ENCODE measurements at regions not wholly inside any gene's neighbourhood (a gene's known extent, or its start where the extent isn't known, plus 50 kb on each side); places are given as distances from the start of the nearest gene placed in this dataset.
"Not testable (repeated sequence)": the region's sequence is repeated elsewhere in the genome, so short reads cannot be mapped to it uniquely, and the experiment has no call there.

DNA sequence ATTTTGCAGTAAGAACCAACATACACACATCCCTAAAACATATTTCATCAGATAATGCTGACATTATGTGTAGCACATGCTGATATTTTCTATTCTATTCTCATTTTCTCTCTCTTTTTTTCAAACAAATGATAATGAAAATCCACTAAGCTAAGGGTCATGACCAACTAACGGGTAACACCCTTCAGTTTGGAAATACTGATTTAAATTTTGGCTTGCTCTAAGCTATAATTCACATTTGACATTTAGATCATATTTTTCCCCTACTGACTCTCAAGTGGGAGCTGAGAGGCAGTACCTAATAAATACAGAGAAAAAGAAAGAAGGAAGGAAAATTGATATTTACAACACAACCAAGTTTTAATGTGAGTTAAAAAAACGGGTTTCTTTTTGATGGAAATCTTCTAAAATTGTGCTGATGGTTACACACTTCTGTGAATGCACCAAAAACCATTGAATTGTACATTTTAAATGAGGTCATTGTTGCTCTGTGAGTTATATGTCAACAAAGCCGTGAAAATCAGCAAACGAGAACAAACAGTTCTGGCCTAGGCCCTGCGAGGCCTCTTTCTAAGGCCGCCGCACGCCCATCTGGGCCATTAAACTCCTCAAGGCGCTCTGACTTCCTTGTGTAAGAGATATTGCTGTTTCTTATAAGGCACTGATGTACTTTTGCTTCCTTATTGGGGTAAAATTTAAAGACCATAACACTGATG is 124.2 kb downstream of the GALR1 start:
- DNase-seq, result no peak

DNA sequence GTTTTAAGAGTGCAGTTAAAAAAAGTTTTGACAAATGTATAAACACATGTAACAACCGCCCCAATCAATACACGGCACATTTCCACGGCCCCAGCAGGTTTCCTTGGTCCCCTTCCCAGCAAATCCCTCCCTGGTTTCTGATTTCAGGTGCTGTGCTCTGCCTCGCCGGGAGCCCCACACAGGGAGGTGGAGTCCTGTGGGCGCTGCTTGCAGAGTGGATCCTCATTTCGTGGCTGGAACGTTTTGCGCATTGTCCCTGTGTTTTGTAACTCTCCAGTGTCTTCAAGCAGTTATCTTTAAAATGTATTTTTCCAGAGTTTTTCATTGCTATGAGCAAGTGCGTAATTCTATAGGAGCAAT is 124.8 kb downstream of the GALR1 start:
- DNase-seq, result no peak

DNA sequence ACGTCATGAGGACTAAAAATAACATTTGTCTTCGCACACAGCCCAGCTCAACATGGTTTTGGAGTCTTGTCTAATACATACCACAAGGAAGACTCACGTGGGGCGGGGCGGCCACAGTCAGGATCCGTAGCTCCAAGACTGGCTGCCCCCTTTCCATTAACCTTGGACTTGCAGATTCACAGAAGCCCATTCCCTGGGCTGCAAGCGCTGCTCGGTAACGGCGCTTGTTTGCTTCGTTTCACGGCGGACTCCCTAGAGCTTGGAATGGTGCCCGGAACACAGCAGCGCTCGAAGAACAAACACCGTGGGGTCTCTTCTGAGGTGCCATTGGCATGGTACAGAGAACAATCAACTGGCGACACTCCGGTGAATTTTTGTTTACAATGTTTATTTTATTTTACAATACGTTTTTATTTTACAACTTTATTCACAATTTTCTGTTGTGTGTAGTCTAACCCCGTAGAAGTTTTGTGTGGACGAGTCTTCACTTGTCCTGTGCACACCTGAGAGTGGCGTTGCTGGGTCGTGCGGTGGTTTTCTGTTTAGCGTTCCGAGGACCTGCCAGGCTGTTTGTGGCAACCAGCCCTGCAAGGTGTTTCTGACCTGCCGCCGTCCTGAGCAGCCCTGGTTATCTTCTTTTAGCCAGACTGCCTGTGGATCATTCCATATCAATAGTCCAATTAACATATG is 126.5 kb downstream of the GALR1 start:
- no peak for DNase-seq

DNA sequence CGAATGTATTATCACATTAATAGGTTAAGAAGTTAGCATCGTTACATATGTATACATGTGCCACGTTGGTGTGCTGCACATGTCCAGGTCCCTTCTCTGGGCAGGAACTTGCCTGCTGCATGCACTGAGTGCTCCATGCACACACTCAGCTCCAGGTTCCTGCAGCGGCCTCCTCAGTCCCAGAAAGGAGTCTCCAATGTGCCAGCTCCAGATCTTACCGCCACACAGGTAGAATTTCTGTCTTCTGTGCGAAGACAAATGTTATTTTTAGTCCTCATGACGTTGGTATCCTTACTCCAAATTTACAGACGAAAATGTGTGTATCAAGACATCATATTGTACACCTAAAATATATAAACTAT is 127.1 kb downstream of the GALR1 start:
- DNase-seq, result no peak

DNA sequence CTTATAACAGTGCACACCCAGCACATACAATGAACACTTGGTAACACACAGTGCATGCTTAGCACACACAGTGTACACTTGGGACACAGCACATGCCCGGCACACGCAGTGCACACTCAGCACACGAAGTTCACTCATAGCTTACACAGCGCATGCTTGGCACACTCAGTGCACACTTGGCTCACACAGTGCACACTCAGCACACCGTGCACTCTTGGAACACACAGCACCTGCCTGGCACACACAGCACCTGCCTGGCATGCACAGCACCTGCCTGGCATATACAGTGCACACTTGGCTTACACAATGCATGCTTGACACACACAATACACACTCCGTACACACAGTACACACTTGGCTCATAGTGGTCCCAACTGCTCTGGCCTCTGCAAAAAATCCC is 128.2 kb downstream of the GALR1 start:
- no peak for DNase-seq

DNA sequence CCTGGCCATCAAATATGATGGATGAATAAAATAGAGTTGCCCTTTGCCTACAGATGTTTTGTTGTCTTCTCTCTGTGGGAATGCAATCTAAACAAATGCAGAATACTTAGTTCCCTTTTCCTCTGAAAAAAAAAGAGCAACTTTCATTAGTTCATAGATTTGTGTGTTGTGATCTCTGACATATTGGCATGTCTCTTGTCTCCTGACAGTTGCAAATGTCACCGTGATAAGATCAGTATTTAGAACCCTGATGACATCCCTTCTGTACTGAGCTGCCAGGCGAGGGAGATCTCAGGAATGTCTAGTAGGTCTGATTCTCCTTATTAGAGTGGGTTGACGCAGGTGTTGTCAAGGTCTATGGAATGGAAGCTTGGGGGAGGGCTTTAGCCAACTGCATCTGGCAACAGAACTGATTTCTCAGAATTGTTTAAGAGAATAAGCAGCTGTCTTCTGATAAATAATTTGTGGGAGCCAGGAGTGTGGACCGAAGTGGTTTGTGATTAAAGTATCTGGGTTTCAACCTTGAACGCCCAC is 130.4 kb downstream of the GALR1 start:
- DNase-seq, result no peak

DNA sequence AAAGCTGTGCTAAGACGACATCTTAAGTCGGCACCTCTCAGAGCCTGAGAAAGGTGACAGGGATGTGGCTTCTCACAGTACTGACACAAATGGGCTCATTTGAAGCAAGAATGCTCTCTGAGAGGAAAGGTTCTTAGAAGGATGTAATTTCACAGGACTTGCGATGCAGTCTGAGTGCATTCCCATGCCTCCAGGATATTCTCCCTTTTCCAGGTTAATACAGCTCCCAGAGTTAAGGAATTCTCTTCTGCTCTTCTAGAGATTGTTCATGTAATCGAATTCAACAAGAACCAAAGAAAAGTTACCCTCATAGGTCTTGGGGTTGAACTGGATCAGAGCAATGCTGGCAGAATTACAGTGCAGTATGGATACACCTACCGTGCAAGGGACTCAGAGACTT is 131.0 kb downstream of the GALR1 start:
- no peak for DNase-seq

DNA sequence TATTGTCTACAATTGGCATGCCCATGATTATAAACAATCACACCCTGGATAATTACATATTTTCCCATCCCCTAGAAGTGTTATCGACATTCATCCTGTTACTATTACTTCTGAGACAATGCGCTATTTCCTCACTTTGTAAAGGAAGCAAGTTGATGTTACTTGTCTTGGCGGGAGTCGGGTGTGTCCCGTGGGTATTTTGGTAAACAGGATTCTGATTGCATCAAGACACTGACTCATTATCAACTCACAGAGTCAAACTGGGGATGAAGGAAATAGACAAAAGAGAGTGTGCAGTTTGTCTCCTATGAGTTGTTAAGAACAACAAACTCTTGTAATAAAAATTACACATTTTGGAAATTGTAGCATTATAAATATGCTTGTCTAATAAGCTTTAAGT is 142.7 kb downstream of the GALR1 start:
- no peak for DNase-seq

DNA sequence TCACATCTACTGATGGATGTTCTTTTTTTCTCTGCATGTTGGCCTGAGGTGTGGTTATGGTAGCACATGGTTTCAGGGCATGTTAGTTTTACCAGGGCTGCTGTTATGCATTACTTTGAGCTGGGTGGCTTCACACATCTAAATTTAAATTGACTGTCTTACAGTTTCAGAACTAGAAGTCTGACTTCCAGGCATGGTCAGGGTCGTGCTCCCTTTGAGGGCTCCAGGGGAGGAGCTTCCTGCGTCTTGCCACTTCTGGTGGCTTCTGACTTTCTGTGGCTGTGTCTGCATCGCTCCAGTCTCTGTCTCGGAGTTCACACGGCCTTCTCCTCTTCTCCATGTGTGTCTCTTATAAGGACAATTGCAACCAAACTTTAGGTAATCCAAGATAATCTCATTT is 143.9 kb downstream of the GALR1 start:
- no peak for DNase-seq

DNA sequence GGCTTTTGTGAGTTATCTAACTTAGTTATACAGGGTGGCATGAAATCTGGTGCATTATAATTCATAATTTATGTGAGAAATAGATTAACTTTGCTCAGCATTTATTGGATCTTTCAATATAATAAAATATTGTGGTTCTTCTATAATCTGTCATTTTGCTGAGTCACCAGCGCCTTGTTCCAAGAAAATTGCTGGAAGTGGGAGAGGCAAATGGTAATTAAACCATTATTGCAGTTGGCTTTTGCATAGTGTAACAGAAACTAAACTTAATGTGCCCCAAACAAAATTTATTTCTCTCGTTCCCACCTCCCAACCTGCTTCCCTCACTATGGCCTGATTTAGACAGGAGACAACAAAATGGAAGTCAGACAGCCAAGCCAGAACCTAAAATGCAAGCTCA is 146.3 kb downstream of the GALR1 start:
- DNase-seq, result no peak

DNA sequence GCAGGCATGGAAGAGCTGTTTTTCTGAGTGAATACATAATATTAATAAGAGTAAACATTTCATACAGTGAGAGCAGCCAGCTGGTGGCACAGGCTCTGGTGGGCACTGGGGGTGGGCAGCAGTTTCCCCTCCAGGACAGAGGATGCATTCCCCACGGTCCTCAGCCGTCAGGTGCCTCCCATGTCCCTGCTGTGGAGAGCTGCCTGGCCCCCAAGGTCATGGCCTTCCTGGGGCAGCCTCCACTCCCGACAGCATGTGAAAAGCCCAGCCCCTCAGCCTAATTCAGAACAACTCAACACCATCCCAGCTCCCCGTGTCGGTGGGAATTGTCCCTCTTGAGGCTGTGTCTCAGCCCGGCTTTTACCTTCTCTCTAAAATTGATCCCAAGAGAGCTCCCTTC is 147.4 kb downstream of the GALR1 start:
- DNase-seq, result no peak

DNA sequence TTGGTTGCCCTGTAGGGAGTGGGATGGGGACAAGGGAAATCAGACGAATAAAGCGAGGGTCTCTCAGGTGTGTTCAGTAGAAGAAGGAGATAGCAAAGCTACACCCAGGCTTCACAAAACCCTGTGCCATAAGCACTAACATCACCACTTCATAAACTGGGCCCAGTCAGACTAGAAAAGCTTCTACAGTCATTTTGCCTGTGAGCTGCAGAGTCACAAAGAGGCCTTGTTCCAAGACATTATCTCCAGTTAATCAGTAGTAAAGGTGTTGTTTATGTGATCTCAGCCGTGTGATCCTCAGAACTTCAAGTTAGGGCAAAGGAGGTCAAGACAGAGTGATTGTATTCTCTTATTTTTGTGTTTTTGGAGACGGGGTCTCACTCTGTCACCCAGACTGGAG is 148.0 kb downstream of the GALR1 start:
- DNase-seq, result no peak

DNA sequence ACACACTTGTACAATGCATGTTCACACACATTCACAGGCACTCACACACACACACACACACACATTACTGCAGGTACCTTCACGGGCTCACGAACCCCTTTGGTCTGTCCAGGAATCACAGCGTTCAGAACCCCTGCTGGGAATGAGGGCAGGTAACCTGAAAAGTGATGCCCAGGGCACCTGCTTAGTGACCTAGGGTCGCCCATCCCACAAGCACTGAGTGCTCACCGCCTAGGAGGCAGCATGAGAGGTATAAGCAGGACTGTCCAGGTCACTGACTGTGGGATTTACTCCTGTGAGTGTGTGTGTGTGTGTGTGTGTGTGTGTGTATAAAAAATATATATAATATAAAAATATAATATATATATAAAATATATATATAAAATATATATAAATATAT is 150.9 kb downstream of the GALR1 start:
- no peak for DNase-seq

DNA sequence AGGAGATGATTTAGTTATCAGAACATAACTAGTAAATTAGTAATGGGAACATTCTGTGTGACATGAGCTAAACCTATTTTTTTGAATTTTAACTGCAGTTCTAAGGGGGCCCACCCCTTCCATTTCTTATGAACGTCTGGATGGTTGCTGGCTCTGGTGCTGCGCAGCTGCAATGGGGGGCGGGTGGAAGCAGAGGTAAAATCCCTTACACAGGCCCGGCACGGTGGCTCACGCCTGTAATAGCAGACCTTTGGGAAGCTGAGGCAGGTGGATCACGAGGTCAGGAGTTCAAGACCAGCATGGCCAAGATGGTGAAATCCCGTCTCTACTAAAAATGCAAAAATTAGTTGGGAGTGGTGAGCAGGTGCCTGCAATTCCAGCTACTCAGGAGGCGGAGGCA is 151.5 kb downstream of the GALR1 start:
- DNase-seq, result no peak

DNA sequence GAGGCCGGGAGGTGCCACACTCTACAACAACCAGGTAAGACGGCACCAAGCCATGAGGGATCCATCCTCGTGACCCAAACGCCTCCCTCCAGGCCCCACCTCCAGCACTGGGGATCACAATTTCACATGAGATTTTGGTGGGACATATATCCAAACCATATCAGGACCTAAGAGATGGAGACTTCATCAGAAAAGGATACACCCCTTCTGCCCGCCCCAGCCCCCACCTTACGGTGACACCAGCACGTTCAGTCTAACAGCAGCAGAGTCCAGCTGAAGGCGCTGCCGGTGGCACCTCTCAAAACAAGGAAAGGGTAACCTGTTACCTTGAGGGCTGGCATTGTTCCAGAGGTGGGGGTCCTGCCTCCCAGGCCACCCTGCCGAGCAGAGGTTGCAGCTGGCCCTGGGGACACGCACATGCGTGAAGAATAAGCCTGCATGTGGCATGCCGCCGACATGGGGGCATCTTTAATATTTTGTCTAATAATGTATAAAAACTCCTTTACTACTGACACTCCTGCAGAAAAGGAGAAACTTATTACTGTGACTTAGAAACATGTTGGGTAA is 154.4 kb downstream of the GALR1 start:
- DNase-seq, result no peak

DNA sequence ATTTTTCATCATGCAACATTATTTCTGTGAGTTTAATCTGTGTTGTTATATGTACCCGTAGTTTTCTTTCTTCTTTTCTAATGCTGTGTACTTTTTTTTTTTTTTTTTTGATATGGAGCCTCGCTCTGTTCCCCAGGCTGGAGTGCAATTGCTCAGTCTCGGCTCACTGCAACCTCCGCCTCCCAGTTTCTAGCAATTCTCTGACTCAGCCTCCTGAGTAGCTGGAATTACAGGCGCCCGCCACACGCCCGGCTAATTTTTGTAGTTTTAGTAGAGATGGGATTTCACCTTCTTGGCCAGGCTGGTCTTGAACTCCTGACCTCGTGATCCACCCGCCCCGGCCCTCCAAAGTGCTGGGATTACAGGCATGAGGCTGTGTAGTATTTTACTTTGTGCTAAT is 155.4 kb downstream of the GALR1 start:
- no peak for DNase-seq

DNA sequence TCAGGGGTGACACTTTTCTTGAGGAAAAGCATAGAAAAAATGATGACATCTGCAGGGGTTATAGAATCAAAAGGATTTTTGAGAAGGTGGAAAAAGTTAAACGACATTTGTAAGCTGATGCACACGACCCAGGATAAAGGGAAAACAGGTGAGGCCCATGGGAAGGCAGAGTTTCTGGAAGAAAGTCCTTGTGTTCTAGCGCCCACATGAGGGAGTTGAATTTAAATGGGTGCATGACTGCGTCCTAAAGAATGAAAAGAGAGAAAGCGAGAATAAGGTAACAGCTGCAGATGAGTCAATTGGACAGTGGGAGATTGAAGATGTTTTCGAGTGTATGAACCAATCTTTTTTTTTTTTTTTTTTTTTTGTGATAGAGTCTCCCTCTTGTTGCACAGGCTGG is 158.1 kb downstream of the GALR1 start:
- no peak for DNase-seq

DNA sequence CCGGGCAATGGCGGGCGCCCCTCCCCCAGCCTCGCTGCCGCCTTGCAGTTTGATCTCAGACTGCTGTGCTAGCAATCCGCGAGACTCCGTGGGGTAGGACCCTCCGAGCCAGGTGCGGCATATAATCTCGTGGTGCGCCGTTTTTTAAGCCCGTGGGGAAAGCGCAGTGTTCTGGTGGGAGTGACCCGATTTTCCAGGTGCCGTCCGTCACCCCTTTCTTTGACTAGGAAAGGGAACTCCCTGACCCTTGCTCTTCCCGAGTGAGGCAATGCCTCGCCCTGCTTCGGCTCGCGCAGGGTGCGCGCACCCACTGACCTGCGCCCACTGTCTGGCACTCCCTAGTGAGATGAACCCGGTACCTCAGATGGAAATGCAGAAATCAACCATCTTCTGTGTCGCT is 171.9 kb downstream of the GALR1 start:
- not testable (repeated sequence) for DNase-seq

DNA sequence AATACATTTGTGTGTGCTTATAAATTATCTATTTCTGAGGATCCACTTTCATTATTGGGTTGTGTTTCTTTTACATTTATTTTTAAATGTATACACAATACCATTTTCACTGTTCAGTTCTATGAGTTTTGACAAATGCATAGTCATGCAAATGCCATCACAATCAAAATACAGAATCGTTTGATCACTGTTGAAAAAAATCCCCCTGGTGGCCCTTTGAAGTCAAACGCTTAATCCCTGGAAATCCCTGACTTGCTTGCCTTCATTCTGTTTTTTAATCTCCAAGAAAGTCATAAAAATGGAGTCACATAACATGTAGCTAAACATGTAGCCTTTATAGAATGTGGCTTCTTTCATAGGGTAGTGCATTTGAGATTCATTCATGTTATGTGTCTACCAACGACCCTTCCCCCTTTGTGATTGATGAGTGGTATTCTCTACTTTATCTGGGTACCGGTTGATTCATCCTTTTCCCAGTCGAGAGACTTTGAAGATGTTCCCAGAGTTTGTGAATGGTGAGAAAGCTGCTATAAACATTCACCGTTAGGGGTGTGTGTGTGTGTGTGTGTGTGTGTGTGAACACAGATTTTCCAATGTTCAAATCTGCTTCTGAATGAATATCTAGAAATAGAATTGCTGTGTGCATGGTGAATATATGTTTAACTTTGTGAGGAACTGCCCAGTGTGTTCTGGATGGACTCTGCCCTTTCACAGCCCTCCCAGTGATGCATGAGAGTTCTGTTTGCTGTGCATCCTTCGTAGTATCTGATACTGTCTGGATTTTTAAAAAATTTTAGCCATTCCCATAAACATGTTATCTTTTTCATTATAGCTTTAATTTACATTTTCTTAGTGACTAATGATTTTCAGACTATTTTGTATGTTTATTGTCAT is 173.6 kb downstream of the GALR1 start:
- no peak for DNase-seq

DNA sequence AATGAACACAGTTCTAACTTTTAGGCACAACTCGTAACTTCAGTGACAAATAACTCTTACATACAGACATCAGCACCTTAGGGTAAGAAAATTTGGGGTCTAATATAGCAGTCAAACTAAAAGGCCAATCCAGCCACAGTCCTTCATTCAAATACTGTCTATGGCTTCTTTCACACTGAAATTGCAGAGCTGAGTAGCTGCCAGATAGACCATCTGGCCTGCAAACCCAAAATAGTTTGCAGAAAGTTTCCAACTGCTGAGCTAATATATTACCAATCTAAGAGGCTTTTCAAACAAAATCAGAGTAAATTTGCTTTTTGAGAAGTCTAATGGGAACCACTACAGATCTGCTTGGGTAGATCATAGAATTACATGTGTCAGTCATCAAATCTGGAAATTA is 183.4 kb downstream of the GALR1 start:
- no peak for DNase-seq

DNA sequence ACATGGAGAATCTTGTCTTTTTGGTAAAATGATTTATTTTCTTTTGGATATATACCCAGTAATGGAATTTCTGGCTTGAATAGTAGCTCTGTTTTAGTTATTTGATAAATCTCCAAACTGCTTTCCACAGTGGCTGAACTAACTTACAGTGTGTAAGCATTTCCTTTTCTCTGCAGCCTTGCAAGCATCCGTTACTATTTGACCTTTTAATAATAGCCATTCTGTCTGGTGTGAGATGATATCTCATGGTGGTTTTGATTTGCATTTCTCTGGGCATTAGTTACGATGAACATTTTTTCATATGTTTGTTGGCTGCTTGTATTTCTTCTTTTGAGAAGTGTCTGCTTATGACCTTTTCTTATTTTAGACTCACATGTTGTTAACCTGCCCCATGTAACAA is 190.2 kb downstream of the GALR1 start:
- DNase-seq, result no peak

DNA sequence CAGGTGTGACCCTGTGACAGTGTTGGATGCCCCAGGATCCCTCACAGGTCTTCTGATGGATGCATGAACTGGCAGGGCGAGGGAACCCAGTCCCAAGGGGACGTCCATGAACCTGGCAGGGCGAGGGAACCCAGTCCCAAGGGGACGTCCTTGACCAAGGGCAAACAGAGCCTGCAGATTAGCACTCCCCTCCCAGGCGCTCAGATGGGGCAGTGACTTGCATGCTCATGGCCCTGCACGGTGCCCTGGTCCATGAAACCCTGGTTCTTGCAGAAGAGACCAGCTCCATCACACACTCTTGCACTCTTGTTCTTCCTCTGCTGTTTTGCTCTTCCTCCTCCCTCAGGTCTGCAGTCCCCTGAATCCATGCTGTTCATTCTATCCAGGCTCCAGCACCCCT is 192.7 kb downstream of the GALR1 start:
- DNase-seq, result no peak

DNA sequence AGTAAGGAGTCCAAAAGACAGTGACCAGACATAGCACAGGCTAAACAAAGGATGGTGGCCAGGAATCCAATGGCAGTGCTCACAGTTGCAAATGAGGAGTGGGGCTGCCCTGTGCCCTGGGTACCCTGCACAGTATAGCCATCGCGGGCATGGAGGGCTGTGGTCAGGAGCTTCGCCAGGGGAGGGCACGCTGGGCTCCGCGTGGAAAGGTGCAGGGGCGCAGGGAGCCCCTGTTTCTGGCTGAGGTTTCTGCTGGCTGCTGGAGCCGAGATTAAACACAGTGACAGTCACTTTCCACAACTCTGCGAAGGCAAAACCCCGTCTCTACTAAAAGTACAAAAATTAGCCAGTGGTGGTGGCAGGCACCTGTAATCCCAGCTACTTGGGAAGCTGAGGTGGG is 194.7 kb downstream of the GALR1 start:
- no peak for DNase-seq

DNA sequence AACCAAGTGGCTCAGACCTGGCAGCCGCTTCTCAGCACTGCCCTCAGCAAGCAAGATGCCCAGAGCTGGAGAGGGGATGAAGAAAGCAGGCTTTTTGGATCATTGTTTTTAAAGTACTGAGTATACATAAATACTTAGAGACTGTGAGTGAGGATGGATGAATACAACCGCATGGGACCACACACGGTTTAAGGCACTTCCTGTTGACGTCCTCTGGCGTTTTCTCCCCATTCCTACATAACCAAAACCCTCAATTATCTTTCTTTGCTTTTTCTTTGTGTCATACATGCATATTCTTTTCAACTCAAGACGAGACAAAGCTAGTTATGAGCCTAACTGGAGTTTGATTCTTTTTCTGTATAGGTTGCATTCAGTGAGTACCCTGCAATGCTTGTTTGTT is 198.4 kb downstream of the GALR1 start:
- no peak for DNase-seq

All from bone marrow (tissue), 2 donors.